NB4 (cell line): ENCODE measurements at regions not wholly inside any gene's neighbourhood (a gene's known extent, or its start where the extent isn't known, plus 50 kb on each side); places are given as distances from the start of the nearest gene placed in this dataset.
A peak's percentile ranks its signal among the peaks of the same experiment; 100 is the strongest.

ENCODE experiments used
- DNase-seq: peaks from one replicate; pipeline ENCODE4 v3.0.0; 2010; ENCODE audit warnings: low read depth
- H3K4me3 ChIP-seq: one replicate; pipeline ENCODE4 v1.5.1; 2011; ENCODE audit warnings: mild to moderate bottlenecking, low read depth, low read length, moderate library complexity
- CTCF ChIP-seq: IDR thresholded peaks from one replicate; pipeline ENCODE4 v1.5.1; 2012; ENCODE audit warnings: low read depth, low read length
- MAX ChIP-seq: IDR thresholded peaks from 2 replicates; pipeline ENCODE4 v1.6.1; 2011; ENCODE audit warnings: low read depth, low read length
- MYC ChIP-seq: IDR thresholded peaks from 2 replicates; pipeline ENCODE4 v1.6.1; 2011; ENCODE audit warnings: low read depth, low read length
- POLR2A ChIP-seq: IDR thresholded peaks from 2 replicates; pipeline ENCODE4 v1.6.1; 2011; ENCODE audit warnings: mild to moderate bottlenecking; ENCODE audit not compliant: insufficient read length; ENCODE audit errors: extremely low read depth

- DNase-seq, result peak; percentile 22
- TF ChIP-seq MYC, result no peak
- TF ChIP-seq MAX, result no peak
- TF ChIP-seq CTCF, result no peak
- TF ChIP-seq POLR2A, result no peak
- no peak overlapping the region for H3K4me3 ChIP-seq
Observed at GRCh38 chr6:28585335-28585734, 59.7 kb downstream of the GPX5 start.

GRCh38 chr6:28586324-28586723 is 60.6 kb downstream of the GPX5 start:
- TF ChIP-seq MYC, result no peak
- H3K4me3 ChIP-seq, result no peak overlapping the region
- DNase-seq, result no peak

DNA sequence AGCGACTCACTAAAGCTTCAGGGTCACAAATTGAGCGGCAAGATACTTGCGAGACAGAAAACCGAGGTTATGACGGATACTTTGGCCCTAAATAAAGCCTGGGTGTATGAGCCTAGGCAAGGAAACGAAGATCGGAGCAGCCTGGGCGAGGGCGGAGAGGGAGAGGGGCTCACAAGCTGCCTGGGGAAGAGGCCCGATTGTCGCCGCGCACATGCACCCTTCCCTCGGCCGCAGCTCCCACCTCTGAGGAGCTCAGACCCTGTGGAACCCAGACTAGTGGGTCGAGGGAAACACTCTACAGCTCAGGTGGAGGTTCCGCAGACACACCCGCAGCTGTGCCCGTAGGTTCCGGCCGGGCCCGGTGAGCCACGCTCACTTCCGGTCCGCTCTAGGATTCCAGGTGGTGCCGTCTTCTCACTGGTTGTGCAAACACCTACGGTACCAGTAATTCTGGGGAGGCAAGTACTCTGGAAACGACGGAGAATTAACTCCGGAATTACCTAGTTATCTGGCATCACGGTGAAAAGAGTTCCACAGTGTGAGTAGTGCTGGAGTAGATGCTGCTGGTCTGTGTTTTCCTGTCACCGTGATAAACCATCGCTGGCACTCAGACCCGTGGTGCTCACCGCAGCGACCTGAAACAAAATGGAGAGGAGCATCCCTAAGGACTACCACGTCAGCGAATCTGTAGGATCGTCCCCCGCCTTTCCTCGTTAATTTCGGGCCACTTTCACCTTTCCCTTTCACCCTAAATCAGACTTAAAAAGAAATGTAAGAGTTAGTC is 61.5 kb downstream of the GPX5 start:
- no peak overlapping the region for H3K4me3 ChIP-seq
- TF ChIP-seq MYC (no peak), POLR2A (no peak), MAX (no peak), CTCF (no peak)
- no peak for DNase-seq

GRCh38 chr6:28587746-28588075 is 62.0 kb downstream of the GPX5 start:
- no peak overlapping the region for H3K4me3 ChIP-seq
- TF ChIP-seq MYC, result no peak
- no peak for TF ChIP-seq POLR2A
- no peak for TF ChIP-seq CTCF
- DNase-seq, result no peak

DNA sequence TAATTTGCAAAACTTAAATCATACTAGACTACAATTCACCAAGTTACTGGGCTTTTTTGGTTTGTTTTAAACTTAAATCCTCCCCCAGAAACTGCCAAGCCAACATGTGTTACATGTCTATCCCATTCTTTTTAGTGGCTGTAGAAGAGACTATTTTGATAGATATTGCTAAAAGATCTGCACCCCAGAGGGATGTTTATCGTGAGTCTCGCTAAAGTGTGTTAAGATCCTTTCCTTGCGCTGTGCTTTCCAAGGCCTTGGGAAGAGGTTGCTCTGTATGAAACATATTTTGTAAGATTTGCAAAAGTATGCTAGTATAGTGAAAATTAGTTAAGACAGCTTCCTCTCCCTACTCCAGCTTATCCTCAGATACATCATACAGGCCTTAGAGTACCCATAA is 63.0 kb downstream of the GPX5 start:
- TF ChIP-seq MAX, result no peak
- no peak for TF ChIP-seq MYC
- TF ChIP-seq POLR2A, result no peak
- no peak for TF ChIP-seq CTCF
- H3K4me3 ChIP-seq, result no peak overlapping the region
- DNase-seq, result no peak

DNA sequence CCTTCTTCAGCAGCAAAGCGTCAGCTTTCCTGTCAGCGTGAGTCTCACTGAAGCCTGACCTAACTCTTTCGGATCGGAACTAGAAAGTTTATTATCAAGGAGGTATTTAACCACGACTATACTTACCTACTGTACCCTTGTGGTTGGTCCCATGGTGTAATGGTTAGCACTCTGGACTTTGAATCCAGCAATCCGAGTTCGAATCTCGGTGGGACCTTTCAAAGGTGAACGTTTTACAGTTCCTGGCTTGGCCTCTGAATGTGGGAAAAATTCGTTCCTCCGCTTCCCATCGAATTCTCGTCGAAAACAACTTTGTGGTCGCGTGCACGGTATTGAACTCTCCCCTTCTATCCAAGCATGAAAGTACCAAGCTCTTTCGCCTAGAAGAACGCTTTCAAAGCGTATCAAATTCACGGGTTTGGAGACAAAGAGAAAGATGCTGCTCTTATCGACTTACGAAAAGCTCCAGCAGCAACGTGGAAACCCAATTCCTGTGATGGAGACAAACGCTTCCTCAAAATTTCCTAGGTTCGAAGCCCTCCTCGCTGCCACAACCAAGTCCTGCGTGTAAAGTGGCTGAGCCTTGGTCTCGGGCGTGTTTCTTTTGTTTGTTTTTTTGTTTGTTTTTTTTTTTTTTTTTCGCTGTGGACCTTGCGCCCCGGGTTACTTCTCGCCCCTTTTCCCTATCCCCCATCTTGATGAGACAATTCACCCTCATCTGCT is 63.7 kb downstream of the GPX5 start:
- H3K4me3 ChIP-seq, result peak overlapping the region; percentile 27
- TF ChIP-seq MYC (no peak), MAX (no peak), POLR2A (no peak), CTCF (no peak)
- peak; percentile 90 for DNase-seq
